ENCODE measurements at regions not wholly inside any gene's neighbourhood (a gene's known extent, or its start where the extent isn't known, plus 50 kb on each side); places are given as distances from the start of the nearest gene placed in this dataset.

GRCh38 chr1:218182455-218182854 lies 102.6 kb upstream of the RRP15 start:
- Histone ChIP-seq H2BK12ac (ENCODE audit: insufficient read length, low read depth, low read length) (no peak overlapping the region), H4K8ac (replicated peaks; ENCODE audit: insufficient read length, low read depth, low read length) (no peak overlapping the region), H4K20me1 (ENCODE audit: control insufficient read depth, insufficient read depth, insufficient read length) (no peaks in the 10 kb centered on the region), H4K91ac (ENCODE audit: insufficient read length, low read depth, low read length) (no peak overlapping the region), H3K27me3 (ENCODE audit: insufficient read depth, low read length) (no peaks in the 10 kb centered on the region), H3K56ac (ENCODE audit: insufficient read length, low read depth, low read length) (no peak overlapping the region), H3K4me2 (ENCODE audit: insufficient read depth, insufficient read length, low read length) (no peak overlapping the region), H3K9me3 (ENCODE audit: control insufficient read depth, low read depth, low read length) (no peaks in the 10 kb centered on the region), H2BK120ac (ENCODE audit: low read depth, low read length, poor library complexity, severe bottlenecking) (no peak overlapping the region), H3K4me1 (ENCODE audit: insufficient read depth, low read length) (no peaks in the 10 kb centered on the region), H3K27ac (ENCODE audit: insufficient read length, low read depth, low read length) (no peak overlapping the region), H3K14ac (ENCODE audit: insufficient read depth, low read length) (no peak overlapping the region), H2BK20ac (ENCODE audit: low read depth, low read length, poor library complexity, severe bottlenecking) (no peak overlapping the region), H2AFZ (ENCODE audit: low read length) (no peak overlapping the region), H2AK5ac (ENCODE audit: insufficient read length, low read length) (no peak overlapping the region), H3K23me2 (ENCODE audit: insufficient read length, low read depth, low read length, poor library complexity, severe bottlenecking) (no peaks in the 10 kb centered on the region), H3K23ac (ENCODE audit: insufficient read length, low read depth, low read length) (no peak overlapping the region), H2BK5ac (ENCODE audit: insufficient read length, low read length) (no peak overlapping the region), H3K79me1 (ENCODE audit: insufficient read depth, low read depth, low read length, poor library complexity, severe bottlenecking) (no peaks in the 10 kb centered on the region), H3K9ac (ENCODE audit: extremely low read depth, insufficient read length, low read length) (no peak overlapping the region), H3T11ph (ENCODE audit: low read length) (no peak overlapping the region), H3K79me2 (ENCODE audit: insufficient read depth, low read length) (no peaks in the 10 kb centered on the region), H2BK15ac (ENCODE audit: low read depth, low read length) (no peak overlapping the region), H4K5ac (ENCODE audit: insufficient read length, low read depth, low read length) (no peak overlapping the region), H3K18ac (ENCODE audit: insufficient read length, low read depth, low read length) (no peak overlapping the region), H3K4ac (ENCODE audit: low read depth, low read length) (no peak overlapping the region)
- TF ChIP-seq CTCF (conservative IDR thresholded peaks at IDR 0.05): no peak
- no CpG with 5 or more reads among the region's 2 CpGs for WGBS (ENCODE audit: extremely low coverage, insufficient read length, low lambda C conversion rate)
- no peak overlapping the region for H3K4me3 Mint-ChIP-seq
- H3K4me1 Mint-ChIP-seq: no peaks in the 10 kb centered on the region
- H3K27ac Mint-ChIP-seq: no peak overlapping the region
- no peaks in the 10 kb centered on the region for H3K9me3 Mint-ChIP-seq
- DNase-seq: no peak
- H3K36me3 Mint-ChIP-seq (ENCODE audit: insufficient read depth in 1 of 3, low read depth in 3 of 3): no peaks in the 10 kb centered on the region
- H3K27me3 Mint-ChIP-seq (ENCODE audit: low read depth): 0 out of 2 replicates have a peak, but pooled peaks cover 2% of the 10 kb centered on the region

Data from H9 (cell line).